ENCODE measurements at regions not wholly inside any gene's neighbourhood (a gene's known extent, or its start where the extent isn't known, plus 50 kb on each side); places are given as distances from the start of the nearest gene placed in this dataset.

DNA sequence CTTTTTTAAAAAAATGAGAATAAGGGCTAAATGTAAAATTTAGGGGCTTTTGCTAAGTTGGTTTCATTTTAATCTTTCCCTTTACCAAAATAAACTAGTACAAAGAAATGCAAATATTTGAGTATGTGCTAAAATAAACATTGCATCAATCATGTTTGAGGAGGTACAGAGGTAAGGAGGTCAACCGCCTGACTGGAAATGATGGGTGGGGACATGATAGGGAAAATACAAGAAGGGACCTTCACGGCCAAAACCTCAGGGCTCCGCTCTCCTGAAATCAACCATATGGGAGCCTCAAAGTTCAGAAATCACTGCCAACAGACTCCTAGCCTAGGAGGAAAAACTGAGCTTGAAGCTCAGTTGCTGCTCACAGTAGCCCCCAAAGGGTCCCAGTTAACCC, 207.6 kb downstream of the AHR start:
- no peak for TF ChIP-seq POLR2A (IDR thresholded peaks at IDR 0.05)
- TF ChIP-seq, protein P1, sequence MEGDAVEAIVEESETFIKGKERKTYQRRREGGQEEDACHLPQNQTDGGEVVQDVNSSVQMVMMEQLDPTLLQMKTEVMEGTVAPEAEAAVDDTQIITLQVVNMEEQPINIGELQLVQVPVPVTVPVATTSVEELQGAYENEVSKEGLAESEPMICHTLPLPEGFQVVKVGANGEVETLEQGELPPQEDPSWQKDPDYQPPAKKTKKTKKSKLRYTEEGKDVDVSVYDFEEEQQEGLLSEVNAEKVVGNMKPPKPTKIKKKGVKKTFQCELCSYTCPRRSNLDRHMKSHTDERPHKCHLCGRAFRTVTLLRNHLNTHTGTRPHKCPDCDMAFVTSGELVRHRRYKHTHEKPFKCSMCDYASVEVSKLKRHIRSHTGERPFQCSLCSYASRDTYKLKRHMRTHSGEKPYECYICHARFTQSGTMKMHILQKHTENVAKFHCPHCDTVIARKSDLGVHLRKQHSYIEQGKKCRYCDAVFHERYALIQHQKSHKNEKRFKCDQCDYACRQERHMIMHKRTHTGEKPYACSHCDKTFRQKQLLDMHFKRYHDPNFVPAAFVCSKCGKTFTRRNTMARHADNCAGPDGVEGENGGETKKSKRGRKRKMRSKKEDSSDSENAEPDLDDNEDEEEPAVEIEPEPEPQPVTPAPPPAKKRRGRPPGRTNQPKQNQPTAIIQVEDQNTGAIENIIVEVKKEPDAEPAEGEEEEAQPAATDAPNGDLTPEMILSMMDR (IDR thresholded peaks at IDR 0.05): no peak
